ENCODE measurements at regions not wholly inside any gene's neighbourhood (a gene's known extent, or its start where the extent isn't known, plus 50 kb on each side); places are given as distances from the start of the nearest gene placed in this dataset.

DNA sequence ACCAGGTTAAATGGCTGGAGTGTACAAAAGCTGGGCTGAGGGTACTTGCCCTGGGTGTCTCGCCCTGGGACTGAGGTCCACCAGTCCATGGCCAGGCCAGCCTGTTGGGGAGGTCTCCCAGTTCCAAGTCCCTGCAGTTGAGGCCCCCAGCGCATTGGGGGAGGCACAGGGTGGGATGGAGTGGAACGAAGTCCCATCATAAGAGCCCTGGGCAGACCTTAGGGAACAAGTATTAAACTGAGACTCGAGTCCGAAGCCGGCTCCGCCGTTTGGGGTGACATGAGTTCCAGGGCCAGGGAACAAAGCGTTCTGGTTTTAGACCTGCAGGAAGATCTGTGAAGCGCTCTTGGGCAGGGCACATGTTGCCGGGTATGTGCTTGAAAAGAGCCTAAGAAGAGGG, 84.7 kb downstream of the ALG10 start:
- Histone ChIP-seq H3K4me2 (ENCODE audit: low read length) (no peak overlapping the region), H3K27me3 (ENCODE audit: insufficient read depth, low read length) (no peaks in the 10 kb centered on the region)

DNA sequence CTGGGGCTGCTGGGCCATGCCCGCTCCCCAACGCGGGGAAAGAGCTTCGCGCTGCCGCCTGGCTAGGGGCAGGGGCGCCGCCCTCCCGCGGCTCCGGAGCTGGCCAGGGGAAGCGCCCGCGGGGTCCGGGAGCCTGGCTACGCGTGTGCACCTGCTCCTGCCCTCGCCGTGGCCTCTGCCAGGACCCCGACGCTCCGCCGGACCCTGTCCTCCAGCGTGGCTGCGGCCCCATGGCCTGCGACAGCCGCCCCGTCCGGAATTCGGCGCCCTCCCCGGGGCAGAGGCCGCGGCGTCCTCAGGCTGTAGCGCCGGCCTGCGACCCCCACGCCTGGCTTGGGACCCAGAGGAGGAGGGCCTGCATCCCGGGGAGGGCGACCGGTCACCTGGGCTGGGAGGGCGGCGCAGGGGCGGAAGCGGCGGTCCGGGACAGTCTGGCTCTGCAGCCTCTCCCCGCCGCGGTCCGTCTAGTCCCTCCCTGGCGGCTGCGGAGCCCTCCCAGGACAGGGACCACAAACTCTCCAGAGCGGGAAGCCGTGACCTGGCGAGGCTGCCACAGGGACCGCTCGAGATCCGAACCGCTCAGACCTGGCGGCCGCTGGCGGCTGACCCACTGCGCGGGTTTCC, 85.6 kb downstream of the ALG10 start:
- Histone ChIP-seq H4K20me1 (ENCODE audit: insufficient read depth, low read length) (no peaks in the 10 kb centered on the region), H3K27me3 (ENCODE audit: insufficient read depth, low read length) (no peaks in the 10 kb centered on the region), H3K9ac (ENCODE audit: low read length) (no peak overlapping the region), H3K4me2 (ENCODE audit: low read length) (no peak overlapping the region), H2AFZ (ENCODE audit: low read length) (no peak overlapping the region), H3K9me3 (ENCODE audit: low read length) (no peaks in the 10 kb centered on the region), H3K36me3 (ENCODE audit: insufficient read depth, low read length) (no peaks in the 10 kb centered on the region), H3K27ac (ENCODE audit: low read depth, low read length, poor library complexity, severe bottlenecking) (no peak overlapping the region), H3K79me2 (ENCODE audit: insufficient read depth, low read length) (no peaks in the 10 kb centered on the region), H3F3A (ENCODE audit: insufficient read depth, low read length) (no peaks in the 10 kb centered on the region), H3K4me3 (ENCODE audit: low read depth, low read length, poor library complexity, severe bottlenecking) (no peak overlapping the region), H3K4me1 (ENCODE audit: insufficient read depth, low read length, severe bottlenecking) (no peaks in the 10 kb centered on the region), H3K9me2 (ENCODE audit: low read depth, low read length) (no peaks in the 10 kb centered on the region)
- TF ChIP-seq EZH2 (IDR thresholded peaks at IDR 0.05; ENCODE audit: borderline replicate concordance, low read length), result no peak
- TF ChIP-seq, protein P1, sequence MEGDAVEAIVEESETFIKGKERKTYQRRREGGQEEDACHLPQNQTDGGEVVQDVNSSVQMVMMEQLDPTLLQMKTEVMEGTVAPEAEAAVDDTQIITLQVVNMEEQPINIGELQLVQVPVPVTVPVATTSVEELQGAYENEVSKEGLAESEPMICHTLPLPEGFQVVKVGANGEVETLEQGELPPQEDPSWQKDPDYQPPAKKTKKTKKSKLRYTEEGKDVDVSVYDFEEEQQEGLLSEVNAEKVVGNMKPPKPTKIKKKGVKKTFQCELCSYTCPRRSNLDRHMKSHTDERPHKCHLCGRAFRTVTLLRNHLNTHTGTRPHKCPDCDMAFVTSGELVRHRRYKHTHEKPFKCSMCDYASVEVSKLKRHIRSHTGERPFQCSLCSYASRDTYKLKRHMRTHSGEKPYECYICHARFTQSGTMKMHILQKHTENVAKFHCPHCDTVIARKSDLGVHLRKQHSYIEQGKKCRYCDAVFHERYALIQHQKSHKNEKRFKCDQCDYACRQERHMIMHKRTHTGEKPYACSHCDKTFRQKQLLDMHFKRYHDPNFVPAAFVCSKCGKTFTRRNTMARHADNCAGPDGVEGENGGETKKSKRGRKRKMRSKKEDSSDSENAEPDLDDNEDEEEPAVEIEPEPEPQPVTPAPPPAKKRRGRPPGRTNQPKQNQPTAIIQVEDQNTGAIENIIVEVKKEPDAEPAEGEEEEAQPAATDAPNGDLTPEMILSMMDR (IDR thresholded peaks at IDR 0.05; ENCODE audit: low read length), result no peak

More for the DNA sequence above, 84.7 kb downstream of the ALG10 start:
- H3K4me1 ChIP-seq (ENCODE audit: insufficient read depth, low read length, severe bottlenecking), result no peaks in the 10 kb centered on the region
- no peaks in the 10 kb centered on the region for H4K20me1 ChIP-seq (ENCODE audit: insufficient read depth, low read length)
- H3K9me3 ChIP-seq (ENCODE audit: low read length), result no peaks in the 10 kb centered on the region
- no peak overlapping the region for H3K4me3 ChIP-seq (ENCODE audit: low read depth, low read length, poor library complexity, severe bottlenecking)
- H3K36me3 ChIP-seq (ENCODE audit: insufficient read depth, low read length), result no peaks in the 10 kb centered on the region
- no peaks in the 10 kb centered on the region for H3K79me2 ChIP-seq (ENCODE audit: insufficient read depth, low read length)
- H3K27ac ChIP-seq (ENCODE audit: low read depth, low read length, poor library complexity, severe bottlenecking), result no peak overlapping the region
- no peak overlapping the region for H2AFZ ChIP-seq (ENCODE audit: low read length)
- H3K9ac ChIP-seq (ENCODE audit: low read length), result no peak overlapping the region
- H3F3A ChIP-seq (ENCODE audit: insufficient read depth, low read length), result no peaks in the 10 kb centered on the region
- H3K9me2 ChIP-seq (ENCODE audit: low read depth, low read length), result no peaks in the 10 kb centered on the region
- TF ChIP-seq, protein P1 (IDR thresholded peaks at IDR 0.05; ENCODE audit: low read length), result no peak
- no peak for TF ChIP-seq EZH2 (IDR thresholded peaks at IDR 0.05; ENCODE audit: borderline replicate concordance, low read length)

DNA sequence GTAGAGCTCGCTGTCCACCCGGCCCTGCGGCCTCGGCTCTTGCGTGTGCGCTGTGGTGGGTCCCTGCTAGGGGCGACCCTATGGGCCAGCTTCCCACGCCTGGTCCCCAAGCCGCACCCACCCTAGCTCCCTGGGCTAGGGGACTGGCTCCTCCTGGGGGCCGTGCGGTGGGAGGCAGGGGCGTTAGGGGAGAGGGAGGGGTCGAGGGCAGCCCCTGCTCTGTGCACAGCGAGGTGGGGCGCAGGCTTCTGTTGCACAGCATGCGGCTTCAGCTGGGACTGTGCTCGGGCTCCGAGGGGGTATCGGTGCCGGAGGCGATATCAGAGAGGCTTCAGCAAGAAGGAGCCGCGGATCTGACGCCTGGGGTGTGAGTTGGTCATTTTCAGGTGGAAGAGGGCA, 86.1 kb downstream of the ALG10 start:
- Histone ChIP-seq H2AFZ (ENCODE audit: low read length) (no peak overlapping the region), H3F3A (ENCODE audit: insufficient read depth, low read length) (no peaks in the 10 kb centered on the region), H3K9ac (ENCODE audit: low read length) (no peak overlapping the region), H3K9me3 (ENCODE audit: low read length) (no peaks in the 10 kb centered on the region), H3K9me2 (ENCODE audit: low read depth, low read length) (no peaks in the 10 kb centered on the region), H3K27me3 (ENCODE audit: insufficient read depth, low read length) (no peaks in the 10 kb centered on the region), H3K4me3 (ENCODE audit: low read depth, low read length, poor library complexity, severe bottlenecking) (no peak overlapping the region), H4K20me1 (ENCODE audit: insufficient read depth, low read length) (no peaks in the 10 kb centered on the region), H3K4me2 (ENCODE audit: low read length) (no peak overlapping the region), H3K4me1 (ENCODE audit: insufficient read depth, low read length, severe bottlenecking) (no peaks in the 10 kb centered on the region), H3K36me3 (ENCODE audit: insufficient read depth, low read length) (no peaks in the 10 kb centered on the region), H3K79me2 (ENCODE audit: insufficient read depth, low read length) (no peaks in the 10 kb centered on the region), H3K27ac (ENCODE audit: low read depth, low read length, poor library complexity, severe bottlenecking) (no peak overlapping the region)
- TF ChIP-seq, protein P1 (IDR thresholded peaks at IDR 0.05; ENCODE audit: low read length), result no peak
- TF ChIP-seq EZH2 (IDR thresholded peaks at IDR 0.05; ENCODE audit: borderline replicate concordance, low read length), result no peak
